ENCODE measurements at regions not wholly inside any gene's neighbourhood (a gene's known extent, or its start where the extent isn't known, plus 50 kb on each side); places are given as distances from the start of the nearest gene placed in this dataset.

GRCh38 chr13:32840113-32840512 lies 176.1 kb upstream of the KL start:
- no peak for TF ChIP-seq TAF1 (IDR thresholded peaks at IDR 0.05; ENCODE audit: borderline replicate concordance, low read depth, low read length)
- TF ChIP-seq POLR2A (IDR thresholded peaks at IDR 0.05; ENCODE audit: low read depth, low read length) = no peak

Data from GM12892 (cell line).